GM12892 (cell line): ENCODE measurements at regions not wholly inside any gene's neighbourhood (a gene's known extent, or its start where the extent isn't known, plus 50 kb on each side); places are given as distances from the start of the nearest gene placed in this dataset.

ENCODE experiments used
- POLR2A ChIP-seq: IDR thresholded peaks from 2 replicates; pipeline ENCODE4 v1.6.1; 2011; ENCODE audit warnings: low read depth, low read length, control low read depth
- POLR2AphosphoS5 ChIP-seq: IDR thresholded peaks from 2 replicates; pipeline ENCODE4 v1.6.1; 2011; ENCODE audit warnings: low read depth, low read length, control low read depth

DNA sequence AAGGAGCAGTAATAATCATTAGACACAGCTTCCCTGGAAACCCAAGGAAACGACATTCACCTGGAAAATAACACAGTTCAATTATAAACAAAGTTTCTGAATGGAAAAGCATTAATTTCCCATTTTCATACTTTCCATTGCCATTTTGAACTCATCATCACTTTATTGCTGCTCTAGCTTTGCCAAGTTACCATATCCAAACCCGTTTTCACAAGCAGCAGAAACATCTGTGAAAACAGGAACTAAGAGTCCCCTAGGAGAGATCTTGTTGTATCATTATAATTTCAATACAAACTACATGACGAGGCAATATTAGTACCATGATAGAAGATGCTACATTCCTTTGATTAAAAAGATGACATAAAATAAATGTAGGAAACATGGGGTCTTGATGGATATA lies 597.0 kb upstream of the NRXN1 start:
- TF ChIP-seq POLR2A (no peak), POLR2AphosphoS5 (no peak)
